ENCODE measurements at regions not wholly inside any gene's neighbourhood (a gene's known extent, or its start where the extent isn't known, plus 50 kb on each side); places are given as distances from the start of the nearest gene placed in this dataset.

DNA sequence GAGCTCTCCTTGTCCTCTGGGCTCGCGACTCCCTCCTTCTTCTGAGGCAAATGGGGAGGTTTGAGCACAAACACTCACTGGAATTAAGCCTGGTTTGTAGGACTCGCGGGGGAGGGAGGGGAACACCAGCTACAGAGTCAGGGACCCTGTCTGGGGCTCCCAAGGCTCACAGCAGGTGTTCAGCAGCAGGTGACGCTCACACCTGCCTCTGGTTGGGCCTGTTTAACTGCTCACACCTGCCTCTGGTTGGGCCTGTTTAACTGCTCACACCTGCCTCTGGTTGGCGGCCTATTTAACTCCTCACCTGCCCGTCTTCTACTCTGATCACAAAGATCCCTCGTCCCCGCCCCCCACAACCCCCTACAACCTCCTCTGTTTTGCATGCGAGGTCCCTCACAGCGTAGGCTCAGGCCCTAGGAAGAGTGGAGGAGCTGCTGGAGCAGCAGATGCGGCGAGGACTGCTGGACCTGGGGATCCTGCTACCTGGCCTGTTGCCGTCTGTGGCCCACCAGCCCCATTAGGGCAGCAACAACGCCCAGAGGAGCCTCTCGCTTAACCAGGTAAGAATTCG is 181.9 kb downstream of the ERMARD start:
- FAIRE-seq (no peak), DNase-seq (no peak)
- H3K27me3 ChIP-seq (ENCODE audit: control insufficient read depth in 3 of 3, insufficient read depth in 3 of 3, low read length in 3 of 3) = peaks cover 0 to 2% (median 0%) of the 10 kb centered on the region in 3 donors
- H3K4me3 ChIP-seq (ENCODE audit: low read depth in 1 of 3, low read length in 3 of 3) = no peak overlapping the region
- WGBS, 3 donors = 68 to 77% (median 70%) methylated on average over 17 of the region's 17 CpGs
- H3K9me3 ChIP-seq (ENCODE audit: control insufficient read depth in 2 of 2, insufficient read depth in 1 of 2, low read depth in 1 of 2, low read length in 1 of 2) = no peaks in the 10 kb centered on the region
- no peaks in the 10 kb centered on the region for H3K4me1 ChIP-seq (ENCODE audit: control insufficient read depth in 3 of 3, insufficient read depth in 2 of 3, low read depth in 1 of 3, low read length in 2 of 3)
- no peaks in the 10 kb centered on the region for H3K36me3 ChIP-seq (ENCODE audit: control insufficient read depth in 3 of 3, insufficient read depth in 2 of 3, low read depth in 1 of 3, low read length in 3 of 3)
- H3K27ac ChIP-seq (ENCODE audit: low read depth in 1 of 3, low read length in 2 of 3) = no peak overlapping the region

DNA sequence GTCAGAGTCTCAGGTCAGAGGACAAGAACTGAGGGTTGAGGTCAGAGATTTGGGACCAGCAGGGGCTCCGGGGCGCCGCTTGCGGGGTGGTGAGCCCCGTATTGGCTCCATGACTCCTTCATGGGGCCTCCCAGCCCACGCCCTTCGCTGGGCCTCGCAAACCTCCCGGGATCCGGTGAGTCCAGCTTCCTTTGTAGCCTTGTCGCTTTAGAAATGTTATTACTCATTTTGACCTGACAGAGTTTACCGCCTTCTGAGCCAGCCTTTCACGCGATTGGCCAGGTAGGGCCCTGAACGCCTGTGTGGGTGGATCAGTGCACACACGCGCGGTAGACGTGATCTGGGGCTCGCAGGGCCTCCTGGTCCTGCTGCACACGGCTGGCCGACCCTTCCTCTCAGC is 181.1 kb downstream of the ERMARD start:
- H3K27ac ChIP-seq (ENCODE audit: low read depth in 1 of 3, low read length in 2 of 3) = no peak overlapping the region
- DNase-seq = no peak
- no peaks in the 10 kb centered on the region for H3K4me1 ChIP-seq (ENCODE audit: control insufficient read depth in 3 of 3, insufficient read depth in 2 of 3, low read depth in 1 of 3, low read length in 2 of 3)
- no peak for FAIRE-seq
- peaks cover 0 to 2% (median 0%) of the 10 kb centered on the region in 3 donors for H3K27me3 ChIP-seq (ENCODE audit: control insufficient read depth in 3 of 3, insufficient read depth in 3 of 3, low read length in 3 of 3)
- H3K4me3 ChIP-seq (ENCODE audit: low read depth in 1 of 3, low read length in 3 of 3) = no peak overlapping the region
- H3K36me3 ChIP-seq (ENCODE audit: control insufficient read depth in 3 of 3, insufficient read depth in 2 of 3, low read depth in 1 of 3, low read length in 3 of 3) = no peaks in the 10 kb centered on the region
- no peaks in the 10 kb centered on the region for H3K9me3 ChIP-seq (ENCODE audit: control insufficient read depth in 2 of 2, insufficient read depth in 1 of 2, low read depth in 1 of 2, low read length in 1 of 2)
- WGBS, 3 donors = 79 to 87% (median 86%) methylated on average over 22 of the region's 22 CpGs

DNA sequence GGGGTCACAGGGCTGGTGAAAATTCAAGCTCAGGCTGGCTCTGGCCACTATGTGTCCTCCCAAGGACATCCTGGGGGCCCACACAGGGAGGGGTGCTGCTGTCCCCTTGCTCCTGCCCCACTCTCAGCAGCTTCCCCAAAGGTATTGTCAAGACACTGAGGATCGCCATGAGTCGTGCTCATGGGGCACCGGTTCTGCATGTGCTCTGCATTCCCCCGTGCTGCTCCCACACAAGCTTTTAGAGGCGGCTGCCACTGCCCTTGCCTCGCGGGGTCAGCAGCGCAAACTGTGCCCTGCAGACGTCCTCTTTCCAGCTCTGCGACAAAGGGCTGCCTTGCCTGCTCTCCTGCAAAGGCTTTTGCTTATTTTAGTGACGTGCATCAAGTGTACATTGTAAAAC is 179.8 kb downstream of the ERMARD start:
- Histone ChIP-seq H3K36me3 (ENCODE audit: control insufficient read depth in 3 of 3, insufficient read depth in 2 of 3, low read depth in 1 of 3, low read length in 3 of 3) (no peaks in the 10 kb centered on the region), H3K9me3 (ENCODE audit: control insufficient read depth in 2 of 2, insufficient read depth in 1 of 2, low read depth in 1 of 2, low read length in 1 of 2) (no peaks in the 10 kb centered on the region), H3K27me3 (ENCODE audit: control insufficient read depth in 3 of 3, insufficient read depth in 3 of 3, low read length in 3 of 3) (peaks cover 0 to under 1% (median 0%) of the 10 kb centered on the region in 3 donors), H3K4me3 (ENCODE audit: low read depth in 1 of 3, low read length in 3 of 3) (no peak overlapping the region), H3K4me1 (ENCODE audit: control insufficient read depth in 3 of 3, insufficient read depth in 2 of 3, low read depth in 1 of 3, low read length in 2 of 3) (no peaks in the 10 kb centered on the region), H3K27ac (ENCODE audit: low read depth in 1 of 3, low read length in 2 of 3) (no peak overlapping the region)
- no peak for FAIRE-seq
- 57 to 66% (median 58%) methylated on average over 11 of the region's 11 CpGs for WGBS, 3 donors
- DNase-seq = no peak

DNA sequence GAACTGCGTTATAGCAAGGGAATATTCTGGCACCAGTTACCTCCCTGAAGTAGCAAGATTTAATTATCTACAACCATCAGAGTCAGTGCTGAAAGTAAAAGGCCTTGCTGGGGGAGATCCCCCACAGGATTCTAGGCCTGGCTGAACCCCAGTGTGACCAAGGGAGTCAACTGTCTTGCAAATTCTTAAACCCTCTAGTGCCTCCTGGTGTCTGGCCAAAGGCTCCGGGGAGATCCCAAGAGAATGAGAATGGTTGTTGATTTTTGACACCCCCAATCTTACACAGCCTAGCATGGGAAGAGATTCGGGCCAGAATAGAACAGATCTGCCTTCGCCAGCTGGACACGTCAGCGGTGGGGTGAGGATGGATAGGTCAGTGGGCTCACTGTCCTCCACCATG is 179.4 kb downstream of the ERMARD start:
- DNase-seq = peak in 1 of 2 donors; percentile 6
- H3K27me3 ChIP-seq (ENCODE audit: control insufficient read depth in 3 of 3, insufficient read depth in 3 of 3, low read length in 3 of 3) = no peaks in the 10 kb centered on the region
- FAIRE-seq = no peak
- WGBS, 3 donors = 83 to 86% (median 85%) methylated on average over 6 of the region's 6 CpGs
- no peaks in the 10 kb centered on the region for H3K9me3 ChIP-seq (ENCODE audit: control insufficient read depth in 2 of 2, insufficient read depth in 1 of 2, low read depth in 1 of 2, low read length in 1 of 2)
- H3K27ac ChIP-seq (ENCODE audit: low read depth in 1 of 3, low read length in 2 of 3) = no peak overlapping the region
- H3K36me3 ChIP-seq (ENCODE audit: control insufficient read depth in 3 of 3, insufficient read depth in 2 of 3, low read depth in 1 of 3, low read length in 3 of 3) = no peaks in the 10 kb centered on the region
- no peaks in the 10 kb centered on the region for H3K4me1 ChIP-seq (ENCODE audit: control insufficient read depth in 3 of 3, insufficient read depth in 2 of 3, low read depth in 1 of 3, low read length in 2 of 3)
- H3K4me3 ChIP-seq (ENCODE audit: low read depth in 1 of 3, low read length in 3 of 3) = no peak overlapping the region

DNA sequence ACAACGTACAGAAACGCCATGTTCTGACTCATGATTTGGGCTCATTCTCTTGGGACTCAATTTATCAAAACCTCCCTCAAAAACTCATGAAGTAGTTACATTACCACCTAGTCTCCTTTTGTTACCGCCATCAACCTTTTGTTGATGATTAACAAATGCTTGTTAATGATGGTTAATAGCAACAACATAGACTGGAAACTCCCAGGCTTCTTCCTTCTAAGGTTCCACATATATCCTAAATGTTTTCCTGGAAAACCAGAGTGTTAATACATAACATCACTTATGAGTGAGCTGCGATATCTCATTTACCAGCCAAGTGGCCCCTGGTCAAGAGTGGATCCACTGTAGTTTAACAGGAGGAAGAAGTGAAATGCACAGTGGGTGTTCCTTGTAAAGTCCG is 176.3 kb downstream of the ERMARD start:
- H3K27ac ChIP-seq (ENCODE audit: low read depth in 1 of 3, low read length in 2 of 3) = no peak overlapping the region
- whole genome bisulfite sequencing, 3 donors = 75 to 85% (median 80%) methylated on average over 5 of the region's 5 CpGs
- DNase-seq = no peak
- no peaks in the 10 kb centered on the region for H3K9me3 ChIP-seq (ENCODE audit: control insufficient read depth in 2 of 2, insufficient read depth in 1 of 2, low read depth in 1 of 2, low read length in 1 of 2)
- H3K4me1 ChIP-seq (ENCODE audit: control insufficient read depth in 3 of 3, insufficient read depth in 2 of 3, low read depth in 1 of 3, low read length in 2 of 3) = no peaks in the 10 kb centered on the region
- no peak for FAIRE-seq
- H3K36me3 ChIP-seq (ENCODE audit: control insufficient read depth in 3 of 3, insufficient read depth in 2 of 3, low read depth in 1 of 3, low read length in 3 of 3) = no peaks in the 10 kb centered on the region
- H3K27me3 ChIP-seq (ENCODE audit: control insufficient read depth in 3 of 3, insufficient read depth in 3 of 3, low read length in 3 of 3) = no peaks in the 10 kb centered on the region
- H3K4me3 ChIP-seq (ENCODE audit: low read depth in 1 of 3, low read length in 3 of 3) = no peak overlapping the region

DNA sequence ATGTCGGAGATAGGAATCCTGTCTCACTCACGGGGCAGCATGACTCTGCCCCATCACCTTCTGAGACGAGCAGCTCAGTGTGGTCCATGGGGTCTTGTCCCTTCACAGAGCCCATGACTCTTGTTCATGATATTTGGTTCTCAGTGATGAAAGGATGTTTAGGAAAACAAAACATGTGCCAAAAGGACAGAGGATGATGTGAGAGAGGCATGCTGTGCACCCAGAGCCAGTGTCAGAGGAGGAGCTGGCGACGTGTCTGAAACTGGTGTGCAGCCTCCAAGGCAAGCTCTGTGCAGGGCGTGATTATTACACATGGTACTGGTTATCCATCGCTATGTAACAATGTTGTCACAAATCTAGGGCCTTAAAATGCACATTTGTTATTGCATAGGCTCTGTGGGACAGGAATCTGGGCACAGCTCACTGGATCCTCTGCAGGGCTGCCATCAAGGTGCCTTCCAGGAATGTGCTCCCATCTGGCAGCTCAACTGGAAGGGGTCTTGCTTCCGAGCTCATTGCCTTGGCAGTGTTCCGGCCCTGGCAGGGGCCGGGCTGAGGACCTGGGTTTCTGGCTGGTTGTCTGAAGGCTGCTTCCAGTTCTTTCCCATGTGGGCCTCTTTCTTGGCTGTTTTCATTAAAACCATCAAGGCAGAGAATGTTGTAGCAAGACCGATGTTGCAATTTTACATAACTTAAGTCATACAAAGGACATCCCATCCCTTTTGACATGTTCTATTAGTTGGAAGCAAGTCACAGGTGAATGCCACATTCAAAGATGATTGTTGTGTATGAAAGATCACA is 175.4 kb downstream of the ERMARD start:
- H3K4me3 ChIP-seq (ENCODE audit: low read depth in 1 of 3, low read length in 3 of 3) = no peak overlapping the region
- no peak for DNase-seq
- H3K4me1 ChIP-seq (ENCODE audit: control insufficient read depth in 3 of 3, insufficient read depth in 2 of 3, low read depth in 1 of 3, low read length in 2 of 3) = peaks cover 0 to 5% (median 0%) of the 10 kb centered on the region in 3 donors
- no peaks in the 10 kb centered on the region for H3K36me3 ChIP-seq (ENCODE audit: control insufficient read depth in 3 of 3, insufficient read depth in 2 of 3, low read depth in 1 of 3, low read length in 3 of 3)
- H3K9me3 ChIP-seq (ENCODE audit: control insufficient read depth in 2 of 2, insufficient read depth in 1 of 2, low read depth in 1 of 2, low read length in 1 of 2) = no peaks in the 10 kb centered on the region
- WGBS, 3 donors = 90 to 94% (median 91%) methylated on average over 11 of the region's 11 CpGs
- FAIRE-seq = no peak
- no peak overlapping the region for H3K27ac ChIP-seq (ENCODE audit: low read depth in 1 of 3, low read length in 2 of 3)
- H3K27me3 ChIP-seq (ENCODE audit: control insufficient read depth in 3 of 3, insufficient read depth in 3 of 3, low read length in 3 of 3) = no peaks in the 10 kb centered on the region

DNA sequence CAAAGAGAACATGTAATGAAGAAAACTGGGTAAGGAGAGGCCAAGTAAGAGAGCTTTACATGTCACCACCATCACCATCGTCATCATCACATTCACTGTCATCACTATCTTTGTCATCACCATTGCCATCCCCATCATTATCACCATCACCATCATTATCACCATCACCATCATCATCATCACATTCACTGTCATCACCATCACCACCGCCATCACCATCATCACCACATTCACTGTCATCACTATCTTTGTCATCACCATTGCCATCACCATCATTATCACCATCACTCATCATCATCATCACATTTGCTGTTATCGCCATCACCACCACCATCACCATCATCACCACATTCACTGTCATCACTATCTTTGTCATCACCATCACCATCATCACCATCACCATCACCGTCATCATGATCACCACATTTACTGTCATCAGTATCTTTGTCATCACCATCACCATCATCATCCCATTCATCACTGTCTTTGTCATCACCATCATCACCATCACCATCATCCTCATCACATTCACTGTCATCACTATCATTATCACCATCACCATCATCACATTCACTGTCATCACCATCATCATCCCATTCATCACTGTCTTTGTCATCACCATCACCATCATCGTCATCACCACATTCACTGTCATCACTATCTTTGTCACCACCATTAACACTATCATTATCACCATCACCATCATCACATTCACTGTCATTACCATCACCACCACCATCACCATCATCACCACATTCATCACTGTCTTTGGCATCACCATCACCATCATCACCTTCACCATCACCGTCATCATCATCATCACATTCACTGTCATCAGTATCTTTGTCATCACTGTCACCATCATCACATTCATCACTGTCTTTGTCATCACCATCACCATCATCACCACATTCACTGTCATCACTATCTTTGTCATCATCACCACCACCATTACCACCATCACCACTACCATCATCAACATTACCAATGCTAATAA is 172.3 kb downstream of the ERMARD start:
- no peaks in the 10 kb centered on the region for H3K27me3 ChIP-seq (ENCODE audit: control insufficient read depth in 3 of 3, insufficient read depth in 3 of 3, low read length in 3 of 3)
- H3K4me1 ChIP-seq (ENCODE audit: control insufficient read depth in 3 of 3, insufficient read depth in 2 of 3, low read depth in 1 of 3, low read length in 2 of 3) = peaks cover 0 to 5% (median 0%) of the 10 kb centered on the region in 3 donors
- FAIRE-seq = no peak
- no peak overlapping the region for H3K4me3 ChIP-seq (ENCODE audit: low read depth in 1 of 3, low read length in 3 of 3)
- H3K27ac ChIP-seq (ENCODE audit: low read depth in 1 of 3, low read length in 2 of 3) = no peak overlapping the region
- WGBS, 3 donors = 84 to 92% (median 86%) methylated on average over 6 of the region's 6 CpGs
- H3K36me3 ChIP-seq (ENCODE audit: control insufficient read depth in 3 of 3, insufficient read depth in 2 of 3, low read depth in 1 of 3, low read length in 3 of 3) = no peaks in the 10 kb centered on the region
- peaks cover 0 to 3% of the 10 kb centered on the region in 2 donors for H3K9me3 ChIP-seq (ENCODE audit: control insufficient read depth in 2 of 2, insufficient read depth in 1 of 2, low read depth in 1 of 2, low read length in 1 of 2)
- no peak for DNase-seq

Measured in small intestine (tissue), 7 donors.